MCF 10A (cell line): ENCODE measurements at regions not wholly inside any gene's neighbourhood (a gene's known extent, or its start where the extent isn't known, plus 50 kb on each side); places are given as distances from the start of the nearest gene placed in this dataset.
"Not testable (repeated sequence)": the region's sequence is repeated elsewhere in the genome, so short reads cannot be mapped to it uniquely, and the experiment has no call there.

ENCODE experiments used
- BruUV-seq: library from RNA; stranded (reverse); fragments of 400-500 nt; replicated peaks from 2 replicates; lab custom pipeline; 2021; lab: Mats Ljungman, UMichigan
- CTCF ChIA-PET: fragments of 300-600 bp; sonication (Branson Sonifier 250); formaldehyde crosslinking; extraction: SDS; loops from one replicate; lab custom pipeline; 2021; ENCODE audit warnings: antibody characterized with exemption, inconsistent platforms; lab: Yijun Ruan, JAX
- POLR2A ChIA-PET: fragments of 300-600, 350-650 bp; sonication (Branson Sonifier 250); formaldehyde crosslinking; extraction: SDS; loops from one replicate; lab custom pipeline; 2020; ENCODE audit warnings: antibody characterized with exemption, inconsistent platforms; lab: Yijun Ruan, JAX
- DNase-seq: peaks from one replicate; pipeline ENCODE4 v3.0.0-alpha.2; 2018; ENCODE audit not compliant: unreplicated experiment
- H3K27ac Mint-ChIP-seq: one replicate; pipeline ENCODE4 v1.8.0; 2022; ENCODE audit warnings: mild to moderate bottlenecking, low read depth, mixed read lengths; ENCODE audit not compliant: unreplicated experiment
- H3K27me3 Mint-ChIP-seq: one replicate; pipeline ENCODE4 v1.8.0; 2022; ENCODE audit warnings: mixed read lengths; ENCODE audit not compliant: insufficient read depth, unreplicated experiment
- H3K36me3 Mint-ChIP-seq: one replicate; pipeline ENCODE4 v1.8.0; 2022; ENCODE audit warnings: mild to moderate bottlenecking, moderate library complexity, mixed read lengths; ENCODE audit not compliant: insufficient read depth, unreplicated experiment
- H3K4me1 Mint-ChIP-seq: one replicate; pipeline ENCODE4 v1.8.0; 2022; ENCODE audit warnings: mixed read lengths; ENCODE audit not compliant: insufficient read depth, unreplicated experiment
- H3K4me3 Mint-ChIP-seq: one replicate; pipeline ENCODE4 v1.8.0; 2022; ENCODE audit warnings: mild to moderate bottlenecking, moderate library complexity, mixed read lengths; ENCODE audit not compliant: unreplicated experiment
- H3K9me3 Mint-ChIP-seq: one replicate; pipeline ENCODE4 v1.8.0; 2022; ENCODE audit warnings: mixed read lengths; ENCODE audit not compliant: unreplicated experiment
- intact Hi-C: fragments of 100-400 bp; cut with micrococcal nuclease; formaldehyde crosslinking; loops from 2 replicates; pipeline ENCODE4 v1.14.1; 2022
- TF ChIP-seq, protein P1 (sequence below): fragments of 200-600 bp; IDR thresholded peaks from one replicate; pipeline ENCODE4 v1.8.0; 2022; ENCODE audit warnings: antibody characterized with exemption, mild to moderate bottlenecking; ENCODE audit not compliant: unreplicated experiment

DNA sequence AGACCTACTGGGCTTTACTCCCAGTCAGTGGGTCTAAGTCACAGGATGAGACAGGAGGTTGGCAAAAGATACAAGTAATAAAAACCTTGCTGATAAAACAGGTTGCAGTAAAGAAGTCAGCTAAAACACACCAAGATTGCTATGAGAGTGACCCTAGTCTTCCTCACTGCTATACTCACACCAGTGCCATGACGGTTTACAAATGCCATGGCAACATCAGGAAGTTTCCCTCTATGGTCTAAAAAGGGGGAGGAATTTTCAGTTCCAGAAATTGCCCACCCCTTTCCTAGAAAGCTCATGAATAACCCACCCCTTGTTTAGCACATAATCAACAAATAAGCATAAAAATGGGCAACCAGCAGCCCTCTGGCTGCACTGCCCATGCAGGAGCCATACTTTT lies 966.7 kb upstream of the ROBO1 start:
- intact Hi-C loops: no loop called here
- peaks cover 26% of the 10 kb centered on the region for H3K27me3 Mint-ChIP-seq
- DNase-seq: no peak
- no peaks in the 10 kb centered on the region for H3K9me3 Mint-ChIP-seq
- TF ChIP-seq, protein P1, sequence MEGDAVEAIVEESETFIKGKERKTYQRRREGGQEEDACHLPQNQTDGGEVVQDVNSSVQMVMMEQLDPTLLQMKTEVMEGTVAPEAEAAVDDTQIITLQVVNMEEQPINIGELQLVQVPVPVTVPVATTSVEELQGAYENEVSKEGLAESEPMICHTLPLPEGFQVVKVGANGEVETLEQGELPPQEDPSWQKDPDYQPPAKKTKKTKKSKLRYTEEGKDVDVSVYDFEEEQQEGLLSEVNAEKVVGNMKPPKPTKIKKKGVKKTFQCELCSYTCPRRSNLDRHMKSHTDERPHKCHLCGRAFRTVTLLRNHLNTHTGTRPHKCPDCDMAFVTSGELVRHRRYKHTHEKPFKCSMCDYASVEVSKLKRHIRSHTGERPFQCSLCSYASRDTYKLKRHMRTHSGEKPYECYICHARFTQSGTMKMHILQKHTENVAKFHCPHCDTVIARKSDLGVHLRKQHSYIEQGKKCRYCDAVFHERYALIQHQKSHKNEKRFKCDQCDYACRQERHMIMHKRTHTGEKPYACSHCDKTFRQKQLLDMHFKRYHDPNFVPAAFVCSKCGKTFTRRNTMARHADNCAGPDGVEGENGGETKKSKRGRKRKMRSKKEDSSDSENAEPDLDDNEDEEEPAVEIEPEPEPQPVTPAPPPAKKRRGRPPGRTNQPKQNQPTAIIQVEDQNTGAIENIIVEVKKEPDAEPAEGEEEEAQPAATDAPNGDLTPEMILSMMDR: no peak
- peaks cover 7% of the 10 kb centered on the region for H3K36me3 Mint-ChIP-seq
- no peak overlapping the region for H3K27ac Mint-ChIP-seq
- ChIA-PET CTCF (no interaction called here), POLR2A (no interaction called here)
- no peaks in the 10 kb centered on the region for H3K4me1 Mint-ChIP-seq
- no peak overlapping the region for H3K4me3 Mint-ChIP-seq
- no TSS peak for BruUV-seq

DNA sequence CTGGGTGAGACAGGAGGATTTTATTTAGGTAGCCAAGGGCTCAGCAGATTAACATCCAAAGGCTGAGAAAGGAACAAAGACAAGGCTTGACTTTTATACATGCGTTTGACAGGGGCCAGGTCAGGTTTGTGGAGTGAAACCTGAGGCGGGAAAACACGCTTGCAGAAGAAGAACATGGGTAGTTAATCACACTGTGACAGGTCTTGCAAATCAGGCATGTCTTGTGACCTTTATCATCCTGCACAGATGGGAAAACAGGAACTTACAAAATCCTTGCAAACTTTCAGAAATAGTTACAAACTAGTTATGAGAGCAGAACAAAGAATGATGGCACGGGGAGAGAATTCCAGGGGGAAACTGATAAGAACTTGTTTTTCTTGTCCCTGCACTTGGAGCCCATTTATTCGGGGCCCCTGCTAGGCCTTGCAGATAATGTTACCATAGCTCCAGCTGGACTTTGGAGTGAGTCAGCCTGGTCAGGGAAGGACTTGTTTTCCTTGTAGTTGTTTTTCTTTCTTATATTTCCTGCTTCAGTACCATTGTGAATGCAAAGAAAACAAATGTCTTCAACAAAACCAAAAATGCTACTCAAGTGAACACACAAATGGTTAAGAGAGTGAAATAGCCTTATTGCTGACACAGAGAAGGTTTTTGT lies 965.9 kb upstream of the ROBO1 start:
- peak; percentile 44 for DNase-seq
- no TSS peak for BruUV-seq
- Mint-ChIP-seq H3K36me3 (peaks cover 4% of the 10 kb centered on the region), H3K4me1 (no peaks in the 10 kb centered on the region), H3K27me3 (peaks cover 26% of the 10 kb centered on the region), H3K9me3 (no peaks in the 10 kb centered on the region), H3K4me3 (no peak overlapping the region), H3K27ac (no peak overlapping the region)
- intact Hi-C loops: no loop called here
- ChIA-PET POLR2A (interaction anchor here (0.6 kb wide), 1 partner anchor 1264 kb away, joined by 3 read pairs; no protein-coding TSS in a partner anchor), CTCF (no interaction called here)
- TF ChIP-seq, protein P1: no peak

DNA sequence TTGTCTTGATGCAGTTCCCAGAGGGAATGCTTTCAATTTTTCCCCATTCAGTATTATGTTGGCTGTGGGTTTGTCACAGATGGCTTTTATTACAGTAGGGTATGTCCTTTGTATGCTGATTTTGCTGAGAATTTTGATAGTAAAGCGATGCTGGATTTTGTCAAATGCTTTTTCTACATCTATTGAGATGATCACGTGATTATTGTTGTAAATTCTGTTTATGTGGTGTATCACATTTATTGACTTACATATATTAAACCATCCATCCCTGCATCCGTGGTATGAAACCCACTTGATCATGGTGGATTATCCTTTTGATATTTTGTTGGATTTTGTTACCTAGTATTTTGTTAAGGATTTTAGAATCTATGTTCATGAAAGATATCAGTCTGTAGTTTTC lies 959.8 kb upstream of the ROBO1 start:
- H3K27ac Mint-ChIP-seq, CTCF ChIA-PET, DNase-seq, POLR2A ChIA-PET, H3K27me3 Mint-ChIP-seq, H3K9me3 Mint-ChIP-seq, H3K4me1 Mint-ChIP-seq, BruUV-seq, H3K4me3 Mint-ChIP-seq, intact Hi-C loops, H3K36me3 Mint-ChIP-seq: not testable (repeated sequence)

DNA sequence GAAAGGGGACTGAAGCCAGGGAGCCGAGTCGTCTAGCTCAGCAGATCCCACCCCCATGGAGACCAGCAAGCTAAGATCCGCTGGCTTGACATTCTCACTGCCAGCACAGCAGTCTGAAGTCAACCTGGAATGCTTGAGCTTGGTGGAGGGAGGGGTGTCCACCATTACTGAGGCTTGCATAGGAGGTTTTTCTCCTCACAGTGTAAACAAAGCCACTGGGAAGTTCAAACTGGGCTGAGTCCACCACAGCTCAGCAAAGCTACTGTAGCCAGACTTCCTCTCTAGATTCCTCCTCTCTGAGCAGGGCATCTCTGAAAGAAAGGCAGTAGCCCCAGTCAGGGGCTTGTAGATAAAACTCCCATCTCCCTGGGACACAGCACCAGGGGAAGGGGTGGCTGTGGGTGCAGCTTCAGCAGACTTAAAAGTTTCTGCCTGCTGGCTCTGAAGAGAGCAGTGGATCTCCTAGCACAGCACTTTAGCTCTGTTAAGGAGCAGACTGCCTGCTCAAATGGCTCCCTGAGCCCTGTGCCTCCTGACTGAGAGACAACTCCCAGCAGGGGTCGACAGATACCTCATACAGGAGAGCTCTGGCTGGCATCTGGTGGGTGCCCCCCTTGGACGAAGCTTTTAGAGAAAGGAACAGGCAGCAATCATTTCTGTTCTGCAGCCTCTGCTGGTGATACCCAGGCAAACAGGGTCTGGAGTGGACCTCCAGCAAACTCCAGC lies 942.0 kb upstream of the ROBO1 start:
- DNase-seq, intact Hi-C loops, H3K4me1 Mint-ChIP-seq, POLR2A ChIA-PET, BruUV-seq, H3K4me3 Mint-ChIP-seq, H3K27ac Mint-ChIP-seq, H3K36me3 Mint-ChIP-seq, H3K9me3 Mint-ChIP-seq: not testable (repeated sequence)
- CTCF ChIA-PET: interaction anchor here (0.6 kb wide), 1 partner anchor 707 kb away, joined by 3 read pairs; no protein-coding TSS in a partner anchor
- peaks cover 41% of the 10 kb centered on the region for H3K27me3 Mint-ChIP-seq

DNA sequence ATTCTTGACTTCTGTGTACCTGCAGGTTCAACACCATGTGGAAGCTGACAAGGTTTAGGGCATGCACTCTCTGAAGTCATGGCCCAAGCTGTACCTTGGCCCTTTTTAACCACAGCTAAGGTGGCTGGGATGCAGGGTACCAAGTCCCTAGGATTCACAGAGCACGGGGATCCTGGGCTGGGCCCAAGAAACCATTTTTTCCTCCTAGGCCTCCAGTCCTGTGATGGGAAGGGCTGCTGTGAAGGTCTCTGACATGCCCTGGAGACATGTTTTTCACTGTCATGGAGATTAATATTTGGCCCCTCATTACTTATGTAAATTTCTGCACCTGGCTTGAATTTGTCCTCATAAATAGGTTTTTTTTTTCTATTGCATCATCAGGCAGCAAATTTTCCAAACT lies 937.5 kb upstream of the ROBO1 start:
- DNase-seq: no peak
- Mint-ChIP-seq H3K4me3 (no peak overlapping the region), H3K9me3 (peaks cover 8% of the 10 kb centered on the region), H3K36me3 (no peaks in the 10 kb centered on the region), H3K4me1 (no peaks in the 10 kb centered on the region), H3K27me3 (peaks cover 19% of the 10 kb centered on the region), H3K27ac (no peak overlapping the region)
- ChIA-PET POLR2A (no interaction called here), CTCF (no interaction called here)
- TF ChIP-seq, protein P1: no peak
- BruUV-seq: no TSS peak
- intact Hi-C loops: no loop called here
